DMS114 treated with DMSO at 0.1 percent for 48 hours (cell line): ENCODE measurements at regions not wholly inside any gene's neighbourhood (a gene's known extent, or its start where the extent isn't known, plus 50 kb on each side); places are given as distances from the start of the nearest gene placed in this dataset.

Experiments used
- DNase-seq: peaks from one replicate; lab custom pipeline; 2025; ENCODE audit not compliant: unreplicated experiment; lab: John Stamatoyannopoulos, UW

DNA sequence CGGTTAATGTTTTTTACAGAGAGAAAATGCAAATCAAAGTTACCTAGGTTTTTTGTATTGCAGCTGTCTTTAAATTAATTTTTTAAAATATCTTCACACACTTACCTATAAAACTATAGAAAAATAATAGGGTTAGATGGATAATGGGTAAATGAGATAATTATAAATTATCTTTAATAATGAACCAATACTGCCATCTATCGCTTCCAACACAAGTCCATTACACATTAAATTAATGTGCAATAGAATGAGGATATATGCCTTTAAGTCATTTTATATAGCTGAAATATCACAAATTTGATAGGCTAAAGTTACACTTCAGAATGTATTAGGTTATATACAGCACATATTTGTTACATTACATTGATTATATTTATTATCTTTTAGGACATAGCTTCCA is 2212.8 kb downstream of the MRPL39 start:
- no peak for DNase-seq

DNA sequence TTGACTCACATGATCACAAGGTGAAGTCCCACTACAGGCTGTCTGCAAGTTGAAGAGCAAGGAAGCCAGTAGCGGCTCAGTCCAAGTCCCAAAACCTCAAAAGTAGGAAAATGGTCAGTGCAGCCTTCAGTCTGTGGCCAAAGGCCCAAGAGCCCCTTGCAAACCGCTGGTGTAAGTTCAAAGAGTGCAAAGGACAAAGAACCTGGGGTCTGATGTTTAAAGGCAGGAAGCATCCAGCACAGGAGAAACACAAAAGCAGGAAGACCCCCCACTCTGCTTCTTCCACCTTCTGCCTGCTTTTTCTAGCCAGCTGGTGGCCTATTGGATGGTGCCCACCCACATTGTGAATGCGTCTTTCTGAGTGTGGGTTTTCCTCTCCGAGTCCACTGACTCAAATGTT is 2222.6 kb downstream of the MRPL39 start:
- DNase-seq = no peak

DNA sequence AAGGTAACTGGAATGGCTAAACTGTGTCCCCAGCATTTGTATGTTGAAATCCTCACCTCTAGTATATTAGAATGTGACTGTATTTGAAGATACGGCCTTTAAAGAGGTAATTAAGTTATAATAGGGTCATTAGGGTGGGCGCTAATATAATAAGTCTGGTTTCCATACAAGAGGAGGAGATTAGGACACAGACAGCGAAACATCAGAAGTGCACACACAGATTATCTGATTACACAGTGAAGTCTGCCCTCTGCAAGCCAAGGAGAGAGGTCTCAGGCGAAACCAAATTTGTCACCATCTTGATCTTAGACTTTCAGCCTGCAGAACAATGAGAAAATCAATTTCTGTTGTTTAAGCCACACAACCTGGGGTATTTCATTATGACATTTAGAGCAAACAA is 2233.1 kb downstream of the MRPL39 start:
- DNase-seq = no peak

DNA sequence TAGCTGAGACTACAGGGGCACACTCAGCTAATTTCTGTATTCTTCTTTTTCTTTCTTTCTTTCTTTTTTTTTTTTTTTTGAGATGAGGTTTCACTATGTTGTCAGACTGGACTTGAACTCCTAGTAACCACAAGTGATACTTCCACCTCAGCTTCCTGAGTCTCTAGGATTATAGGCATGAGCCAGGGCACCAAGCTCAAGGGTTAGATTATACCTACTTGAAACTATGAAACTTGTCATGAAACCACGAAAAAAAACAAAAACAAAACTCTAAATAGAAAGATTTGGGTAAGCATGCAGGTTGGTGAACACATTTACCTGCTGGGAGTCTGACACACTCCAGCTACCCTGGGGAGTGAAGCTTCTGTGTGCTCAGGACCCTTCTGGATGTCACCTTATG is 2250.4 kb downstream of the MRPL39 start:
- DNase-seq = no peak

DNA sequence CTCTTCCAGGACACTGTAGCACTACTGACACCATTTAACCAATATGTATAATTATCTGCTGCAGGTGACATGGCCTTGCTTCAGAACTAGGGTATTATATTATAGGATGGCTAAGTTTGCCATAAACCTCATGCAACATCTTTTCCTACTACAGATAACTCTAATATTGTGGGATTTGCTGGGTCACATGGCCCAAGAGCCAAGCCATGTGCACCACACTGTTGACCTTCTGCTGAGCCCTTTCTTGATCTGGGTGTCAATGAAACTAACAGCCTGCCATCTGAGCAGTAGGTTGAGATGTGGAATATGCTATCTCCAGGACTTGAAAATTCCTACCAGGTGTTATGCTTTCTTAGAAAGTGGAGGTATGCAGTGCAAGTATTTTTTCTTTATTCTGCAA is 2291.1 kb downstream of the MRPL39 start:
- DNase-seq = no peak

DNA sequence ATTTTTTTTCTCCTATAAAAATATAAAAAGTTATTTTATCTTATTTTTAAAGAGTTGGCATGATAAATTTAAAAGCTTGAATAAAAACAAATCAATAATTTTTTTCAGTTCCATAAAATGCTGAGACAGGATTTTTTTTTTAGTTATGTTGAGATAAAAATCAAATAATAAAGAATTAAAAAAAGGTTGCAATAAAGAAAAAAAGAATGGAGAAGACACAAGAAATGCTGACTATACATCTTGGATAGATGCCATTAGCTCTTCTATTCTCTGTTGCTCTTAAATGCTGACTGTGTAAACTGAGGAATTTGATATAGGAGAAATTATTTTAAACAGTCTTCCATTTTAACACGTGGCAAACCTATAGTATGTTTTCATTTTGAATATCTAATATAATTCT is 2298.5 kb downstream of the MRPL39 start:
- no peak for DNase-seq

DNA sequence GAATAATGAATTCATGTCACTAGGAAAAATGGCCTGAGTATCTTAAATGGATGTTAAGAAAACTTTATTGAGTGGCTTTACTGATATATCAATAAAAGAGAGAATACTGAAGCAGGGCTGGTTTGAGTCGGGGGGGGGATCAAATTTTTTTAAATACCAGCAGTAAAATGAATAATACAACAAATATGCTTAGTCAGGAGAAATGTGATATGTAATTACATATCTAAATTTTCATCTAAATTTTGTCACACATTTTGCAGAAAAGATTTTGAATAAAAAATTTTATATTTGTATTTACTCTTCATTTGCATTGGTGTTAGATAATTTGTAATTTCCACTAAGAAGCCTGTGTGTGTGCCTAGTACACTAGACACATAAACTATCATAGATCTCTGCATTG is 2300.2 kb downstream of the MRPL39 start:
- DNase-seq = no peak

DNA sequence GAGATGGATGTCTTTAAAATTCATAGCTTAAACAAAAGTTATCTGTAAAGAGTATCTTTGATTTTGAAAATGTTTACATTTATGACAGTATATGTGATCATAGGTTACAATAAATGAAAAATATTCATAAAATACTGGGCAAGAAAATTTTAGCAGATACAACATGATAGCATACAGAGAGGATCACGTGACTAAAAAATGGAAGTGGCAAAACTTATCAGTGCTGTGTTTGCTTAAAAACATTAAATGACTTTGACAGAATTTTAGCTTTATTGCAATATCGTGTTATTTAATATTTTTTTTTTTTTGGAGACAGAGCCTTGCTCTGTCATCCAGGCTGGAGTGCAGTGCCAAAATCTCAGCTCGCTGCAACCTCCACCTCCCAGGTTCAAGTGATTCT is 2294.1 kb downstream of the NCAM2 start:
- no peak for DNase-seq

DNA sequence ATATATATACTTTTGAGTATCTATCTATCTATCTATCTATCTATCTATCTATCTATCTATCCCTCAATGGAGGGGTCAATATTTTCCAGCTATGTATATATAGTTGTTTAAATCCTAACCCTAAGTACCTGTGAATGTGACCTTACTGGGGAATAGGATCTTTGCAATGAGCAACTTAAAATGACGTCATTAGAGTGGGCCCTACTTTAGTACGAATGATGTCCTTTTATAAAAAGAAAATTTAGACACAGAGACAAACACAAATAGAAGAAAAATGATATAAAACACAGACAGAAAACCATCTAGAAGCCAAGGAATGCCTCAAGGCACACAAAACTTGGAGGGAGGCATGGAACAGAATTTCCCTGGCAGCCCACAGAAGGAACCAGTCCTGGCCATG is 2283.7 kb downstream of the NCAM2 start:
- DNase-seq = no peak

DNA sequence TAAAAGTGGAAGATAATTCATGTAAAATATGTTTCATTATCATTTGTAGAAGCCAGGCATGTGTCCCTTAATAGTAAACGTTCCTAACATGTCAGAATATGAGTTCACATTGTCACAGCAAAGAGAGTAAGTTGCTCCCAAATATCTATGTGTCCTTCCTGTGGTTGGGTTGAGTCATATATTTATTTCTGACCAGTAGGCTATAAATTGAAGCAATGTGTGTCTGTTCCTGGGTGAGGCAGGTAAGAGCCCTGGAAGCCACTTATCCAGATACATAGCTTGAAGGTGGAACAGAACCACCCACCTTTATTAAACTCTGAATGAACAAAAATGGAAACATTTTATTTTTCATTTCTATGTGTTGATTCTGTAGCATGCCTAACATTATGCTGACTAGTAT is 2251.6 kb downstream of the NCAM2 start:
- DNase-seq = no peak

DNA sequence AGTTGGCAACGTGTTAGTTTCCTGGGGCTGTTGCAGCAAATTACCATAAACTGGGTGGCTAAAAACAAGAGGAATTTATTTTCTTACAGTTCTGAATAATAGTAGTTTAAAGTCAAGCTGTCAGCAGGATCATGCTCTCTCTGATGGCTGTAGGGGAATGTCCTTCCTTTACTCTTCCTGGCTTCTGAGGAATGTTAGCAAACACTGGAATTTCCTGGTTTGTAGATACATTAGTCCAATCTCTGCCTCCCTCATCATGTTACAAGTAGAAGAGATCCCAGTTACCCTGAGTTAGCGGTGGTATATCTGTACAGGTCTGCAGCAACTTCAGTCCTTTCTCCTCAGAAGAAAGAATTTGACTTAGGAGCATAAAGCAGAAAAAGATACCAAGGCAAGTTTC is 2249.1 kb downstream of the NCAM2 start:
- no peak for DNase-seq

DNA sequence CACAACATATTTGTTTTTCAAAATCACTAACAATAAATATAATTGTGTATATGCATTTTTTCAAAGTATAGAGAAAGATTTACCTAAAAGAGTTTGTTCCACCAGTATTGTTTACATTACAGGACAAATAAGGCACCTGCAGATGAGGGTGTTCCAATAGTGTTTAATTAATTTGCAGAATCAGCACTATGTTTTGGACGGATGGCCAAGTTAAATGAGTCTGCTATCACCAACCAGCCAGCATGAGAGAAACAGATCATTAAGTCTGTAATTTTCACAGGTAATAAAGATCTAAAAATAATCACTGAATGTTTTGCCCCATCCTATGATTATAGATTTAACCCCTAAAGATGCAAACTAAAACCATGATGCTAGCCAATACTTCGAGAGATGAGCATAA is 2247.0 kb downstream of the NCAM2 start:
- no peak for DNase-seq

DNA sequence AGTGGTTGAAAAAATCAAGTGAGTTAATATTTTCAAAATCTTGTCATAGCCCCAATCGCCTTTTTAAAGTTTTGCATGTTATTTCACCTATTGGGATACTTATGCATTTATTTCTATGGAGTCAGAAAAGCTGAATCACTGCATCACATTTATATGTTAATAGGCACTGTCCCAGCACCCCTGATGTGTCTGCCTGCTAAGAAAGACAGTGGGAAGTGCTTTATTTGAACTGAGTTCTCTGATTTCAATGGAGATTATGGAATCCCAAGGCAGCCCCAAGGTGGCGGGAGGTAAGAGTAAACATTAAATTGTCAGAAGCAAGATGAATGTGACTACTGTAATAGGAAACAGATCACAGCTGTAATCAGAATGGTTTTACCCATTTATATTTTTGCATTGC is 2225.7 kb downstream of the NCAM2 start:
- DNase-seq = no peak

DNA sequence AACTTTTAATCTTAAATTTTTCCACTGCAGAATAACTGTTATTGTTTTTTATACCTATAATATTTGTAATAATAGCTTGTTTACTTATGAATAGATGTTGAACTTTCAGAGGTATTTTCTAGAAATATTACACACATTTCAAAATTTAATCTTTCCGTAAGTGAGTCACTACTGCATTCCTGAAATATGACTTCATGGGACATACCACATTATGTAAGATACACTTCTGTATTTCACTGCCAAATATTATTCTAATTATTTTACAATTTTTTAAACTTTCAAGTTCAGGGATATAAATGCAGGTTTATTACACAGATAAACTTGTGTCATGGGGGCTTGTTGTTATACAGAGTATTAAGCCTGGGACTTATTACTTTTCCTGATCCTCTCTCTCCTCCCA is 2220.5 kb downstream of the NCAM2 start:
- no peak for DNase-seq

DNA sequence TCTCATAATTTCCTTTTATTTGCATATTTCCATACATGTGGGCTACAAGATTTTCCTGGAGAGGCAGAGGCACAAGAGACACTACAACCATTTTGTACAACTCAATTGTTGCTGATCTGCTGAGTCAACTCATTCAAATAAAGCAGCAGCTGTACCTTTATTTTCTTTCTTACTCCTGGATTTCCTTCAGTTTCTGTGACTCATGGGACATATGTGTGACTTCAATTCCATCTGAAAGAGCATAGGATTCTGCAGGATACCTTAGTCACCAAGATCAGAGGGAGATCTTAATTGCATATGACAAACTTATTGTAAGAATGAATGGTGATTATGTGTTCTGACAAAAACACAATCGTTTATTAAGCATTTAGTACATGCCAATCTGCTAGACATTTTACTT is 2219.4 kb downstream of the NCAM2 start:
- DNase-seq = no peak

DNA sequence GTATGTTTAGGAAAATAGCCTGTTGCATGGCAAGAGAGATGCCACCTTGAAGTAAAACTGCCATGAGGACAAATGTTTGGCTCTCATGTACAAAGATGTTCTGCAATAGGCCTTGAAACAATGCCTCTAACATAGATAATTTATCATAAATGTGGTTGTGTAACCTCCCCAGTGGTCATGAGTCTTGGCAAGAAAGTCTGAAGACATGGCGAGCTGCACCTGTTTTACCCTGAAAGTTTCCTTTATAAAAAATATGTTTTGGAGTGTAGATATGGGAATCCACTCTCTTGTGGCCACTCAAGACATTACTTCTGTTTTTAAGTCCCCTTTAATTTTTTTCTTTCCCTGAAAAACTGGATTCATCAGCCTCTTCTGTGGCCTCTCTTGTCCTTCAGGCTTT is 2217.1 kb downstream of the NCAM2 start:
- no peak for DNase-seq
